ENCODE measurements at regions not wholly inside any gene's neighbourhood (a gene's known extent, or its start where the extent isn't known, plus 50 kb on each side); places are given as distances from the start of the nearest gene placed in this dataset.

DNA sequence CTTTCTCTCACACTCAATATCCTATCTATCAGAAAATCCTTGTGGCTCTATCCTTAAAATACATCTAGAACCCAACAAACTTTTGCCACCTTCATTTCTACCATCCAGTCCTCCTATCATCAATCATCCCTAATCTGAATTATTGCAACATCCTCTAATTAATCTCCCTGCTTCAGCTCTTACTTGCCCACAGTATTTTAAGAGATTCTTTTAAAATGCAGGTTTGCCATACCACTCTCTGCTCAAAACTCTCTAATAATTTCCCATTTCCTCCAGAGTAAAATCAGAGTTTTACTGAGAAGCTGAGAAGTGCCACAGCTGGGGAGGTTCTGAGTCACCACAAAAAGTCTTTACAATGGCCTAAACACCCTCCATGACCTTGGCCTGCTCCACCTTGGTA is 234.3 kb upstream of the ZPLD1 start:
- no peak overlapping the region for H3K27ac Mint-ChIP-seq
- H3K36me3 ChIP-seq (replicated peaks in 1 of 2; ENCODE audit: control extremely low read depth in 1 of 2, control insufficient read depth in 1 of 2, extremely low read depth in 1 of 2, insufficient read depth in 2 of 2, low read length in 1 of 2), result no peaks in the 10 kb centered on the region
- H3K79me2 ChIP-seq (ENCODE audit: control insufficient read depth, insufficient read depth, low read length), result no peaks in the 10 kb centered on the region
- no peak overlapping the region for H3K27ac ChIP-seq (ENCODE audit: low read length in 2 of 2)
- ATAC-seq (ENCODE audit: low read depth) (no peak), DNase-seq (no peak)
- H3K9me3 ChIP-seq (ENCODE audit: control extremely low read depth in 1 of 3, control insufficient read depth in 2 of 3, insufficient read depth in 1 of 3, low read length in 2 of 3), result peaks cover 0 to 2% (median 0%) of the 10 kb centered on the region in 3 donors
- H4K20me1 ChIP-seq (ENCODE audit: control insufficient read depth, insufficient read depth, low read length, poor library complexity, severe bottlenecking), result no peaks in the 10 kb centered on the region
- TF ChIP-seq, protein P1, sequence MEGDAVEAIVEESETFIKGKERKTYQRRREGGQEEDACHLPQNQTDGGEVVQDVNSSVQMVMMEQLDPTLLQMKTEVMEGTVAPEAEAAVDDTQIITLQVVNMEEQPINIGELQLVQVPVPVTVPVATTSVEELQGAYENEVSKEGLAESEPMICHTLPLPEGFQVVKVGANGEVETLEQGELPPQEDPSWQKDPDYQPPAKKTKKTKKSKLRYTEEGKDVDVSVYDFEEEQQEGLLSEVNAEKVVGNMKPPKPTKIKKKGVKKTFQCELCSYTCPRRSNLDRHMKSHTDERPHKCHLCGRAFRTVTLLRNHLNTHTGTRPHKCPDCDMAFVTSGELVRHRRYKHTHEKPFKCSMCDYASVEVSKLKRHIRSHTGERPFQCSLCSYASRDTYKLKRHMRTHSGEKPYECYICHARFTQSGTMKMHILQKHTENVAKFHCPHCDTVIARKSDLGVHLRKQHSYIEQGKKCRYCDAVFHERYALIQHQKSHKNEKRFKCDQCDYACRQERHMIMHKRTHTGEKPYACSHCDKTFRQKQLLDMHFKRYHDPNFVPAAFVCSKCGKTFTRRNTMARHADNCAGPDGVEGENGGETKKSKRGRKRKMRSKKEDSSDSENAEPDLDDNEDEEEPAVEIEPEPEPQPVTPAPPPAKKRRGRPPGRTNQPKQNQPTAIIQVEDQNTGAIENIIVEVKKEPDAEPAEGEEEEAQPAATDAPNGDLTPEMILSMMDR (IDR thresholded peaks at IDR 0.05), result no peak
- TF ChIP-seq EZH2 (IDR thresholded peaks at IDR 0.05; ENCODE audit: borderline replicate concordance, insufficient read depth, low read depth, low read length, poor library complexity, severe bottlenecking), result no peak
- peaks cover 2 to 3% of the 10 kb centered on the region in 2 donors for H3K4me1 ChIP-seq (ENCODE audit: control insufficient read depth in 2 of 2, insufficient read depth in 2 of 2, low read length in 2 of 2)
- H3K27me3 Mint-ChIP-seq, result no peaks in the 10 kb centered on the region
- H3K4me1 Mint-ChIP-seq, result no peaks in the 10 kb centered on the region
- no peak overlapping the region for H3K4me3 ChIP-seq (ENCODE audit: control extremely low read depth in 1 of 5, extremely low read depth in 1 of 5, insufficient read depth in 1 of 5, low read depth in 2 of 5, low read length in 4 of 5)
- no peaks in the 10 kb centered on the region for H3K9me3 Mint-ChIP-seq (ENCODE audit: insufficient read depth)
- intact Hi-C loops (cut with micrococcal nuclease), result no loop called here
- no peak overlapping the region for H2AFZ ChIP-seq (ENCODE audit: insufficient read depth, low read depth, low read length, poor library complexity, severe bottlenecking)
- POLR2A ChIA-PET, result no interaction called here
- no peak overlapping the region for H3K9ac ChIP-seq (ENCODE audit: low read length)
- no peak overlapping the region for H3K4me2 ChIP-seq (replicated peaks; ENCODE audit: low read depth, low read length, poor library complexity, severe bottlenecking)
- CTCF ChIA-PET, result interaction anchor here (1.1 to 1.2 kb wide), 2 partner anchors 25 to 179 kb away, joined by 3 to 4 read pairs; no protein-coding TSS in a partner anchor
- no peaks in the 10 kb centered on the region for H3K27me3 ChIP-seq (replicated peaks in 1 of 4; ENCODE audit: control extremely low read depth in 1 of 4, control insufficient read depth in 3 of 4, insufficient read depth in 4 of 4, low read length in 3 of 4)
- no peak overlapping the region for H3K4me3 Mint-ChIP-seq

DNA sequence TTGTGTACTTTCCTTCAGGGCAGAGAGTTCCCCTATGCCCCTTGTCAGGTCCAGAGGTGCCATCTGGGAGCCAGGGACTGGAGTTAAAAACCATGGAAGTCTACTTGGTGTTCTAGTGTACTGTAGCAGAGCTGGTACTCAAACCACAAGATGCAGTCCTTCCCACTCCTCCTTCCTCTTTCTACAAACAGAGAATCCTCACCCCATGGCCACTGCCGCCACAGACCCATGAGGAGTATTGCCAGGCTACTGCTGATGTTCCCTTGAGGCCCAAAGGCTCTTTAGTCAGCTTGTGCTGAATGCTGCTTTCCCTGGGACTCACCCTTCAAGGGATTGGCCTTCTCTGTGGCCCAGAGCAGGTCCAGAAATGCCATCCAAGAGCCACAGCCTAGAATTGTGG is 229.2 kb upstream of the ZPLD1 start:
- Histone ChIP-seq H3K9me3 (ENCODE audit: control extremely low read depth in 1 of 3, control insufficient read depth in 2 of 3, insufficient read depth in 1 of 3, low read length in 2 of 3) (peaks cover 0 to 6% (median 2%) of the 10 kb centered on the region in 3 donors), H3K36me3 (replicated peaks in 1 of 2; ENCODE audit: control extremely low read depth in 1 of 2, control insufficient read depth in 1 of 2, extremely low read depth in 1 of 2, insufficient read depth in 2 of 2, low read length in 1 of 2) (no peaks in the 10 kb centered on the region), H3K27me3 (replicated peaks in 1 of 4; ENCODE audit: control extremely low read depth in 1 of 4, control insufficient read depth in 3 of 4, insufficient read depth in 4 of 4, low read length in 3 of 4) (no peaks in the 10 kb centered on the region), H3K9ac (ENCODE audit: low read length) (no peak overlapping the region), H4K20me1 (ENCODE audit: control insufficient read depth, insufficient read depth, low read length, poor library complexity, severe bottlenecking) (no peaks in the 10 kb centered on the region), H3K4me3 (ENCODE audit: control extremely low read depth in 1 of 5, extremely low read depth in 1 of 5, insufficient read depth in 1 of 5, low read depth in 2 of 5, low read length in 4 of 5) (no peak overlapping the region), H3K79me2 (ENCODE audit: control insufficient read depth, insufficient read depth, low read length) (no peaks in the 10 kb centered on the region), H3K27ac (ENCODE audit: low read length in 2 of 2) (no peak overlapping the region), H3K4me1 (ENCODE audit: control insufficient read depth in 2 of 2, insufficient read depth in 2 of 2, low read length in 2 of 2) (peaks cover 6% of the 10 kb centered on the region in 2 donors), H2AFZ (ENCODE audit: insufficient read depth, low read depth, low read length, poor library complexity, severe bottlenecking) (no peak overlapping the region), H3K4me2 (replicated peaks; ENCODE audit: low read depth, low read length, poor library complexity, severe bottlenecking) (no peak overlapping the region)
- Mint-ChIP-seq H3K27me3 (no peaks in the 10 kb centered on the region), H3K4me1 (no peaks in the 10 kb centered on the region), H3K27ac (no peak overlapping the region), H3K9me3 (ENCODE audit: insufficient read depth) (peaks cover 2% of the 10 kb centered on the region), H3K4me3 (no peak overlapping the region)
- 44% methylated on average over 1 of the region's 1 CpG for WGBS (ENCODE audit: insufficient coverage)
- TF ChIP-seq, protein P1 (IDR thresholded peaks at IDR 0.05), result no peak
- no peak for TF ChIP-seq EZH2 (IDR thresholded peaks at IDR 0.05; ENCODE audit: borderline replicate concordance, insufficient read depth, low read depth, low read length, poor library complexity, severe bottlenecking)
- ChIA-PET CTCF (interaction anchor here (0.7 kb wide), 1 partner anchor 28 kb away, joined by 3 read pairs; no protein-coding TSS in a partner anchor), POLR2A (no interaction called here)
- ATAC-seq (ENCODE audit: low read depth) (no peak), DNase-seq (no peak)
- intact Hi-C loops (cut with micrococcal nuclease), result no loop called here

All from B cell (primary cell).